ENCODE measurements at regions not wholly inside any gene's neighbourhood (a gene's known extent, or its start where the extent isn't known, plus 50 kb on each side); places are given as distances from the start of the nearest gene placed in this dataset.
A peak's percentile ranks its signal among the peaks of the same experiment; 100 is the strongest.

- no peak for TF ChIP-seq CTCF (IDR thresholded peaks at IDR 0.05; ENCODE audit: insufficient read depth, low read depth, low read length, missing control alignments)
- H3K4me3 ChIP-seq (ENCODE audit: low read depth, low read length), result no peak overlapping the region
- DNase-seq (ENCODE audit: low read depth), result peak; percentile 31
Measured at GRCh38 chr18:10261344-10262276, 192.8 kb upstream of the APCDD1 start.

GRCh38 chr18:10262566-10262965, 191.9 kb upstream of the APCDD1 start:
- no peak for TF ChIP-seq CTCF (IDR thresholded peaks at IDR 0.05; ENCODE audit: insufficient read depth, low read depth, low read length, missing control alignments)
- no peak for DNase-seq (ENCODE audit: low read depth)

GRCh38 chr18:10264260-10264659, 190.2 kb upstream of the APCDD1 start:
- H3K4me3 ChIP-seq (ENCODE audit: low read depth, low read length), result no peak overlapping the region
- no peak for TF ChIP-seq CTCF (IDR thresholded peaks at IDR 0.05; ENCODE audit: insufficient read depth, low read depth, low read length, missing control alignments)
- DNase-seq (ENCODE audit: low read depth), result peak; percentile 32

More at GRCh38 chr18:10262566-10262965, 191.9 kb upstream of the APCDD1 start:
- H3K4me3 ChIP-seq (ENCODE audit: low read depth, low read length), result no peak overlapping the region

GRCh38 chr18:10265560-10266333, 188.7 kb upstream of the APCDD1 start:
- H3K4me3 ChIP-seq (ENCODE audit: low read depth, low read length), result no peak overlapping the region
- TF ChIP-seq CTCF (IDR thresholded peaks at IDR 0.05; ENCODE audit: insufficient read depth, low read depth, low read length, missing control alignments), result no peak
- no peak for DNase-seq (ENCODE audit: low read depth)

GRCh38 chr18:10266334-10266590, 188.2 kb upstream of the APCDD1 start:
- no peak for DNase-seq (ENCODE audit: low read depth)
- TF ChIP-seq CTCF (IDR thresholded peaks at IDR 0.05; ENCODE audit: insufficient read depth, low read depth, low read length, missing control alignments), result no peak
- H3K4me3 ChIP-seq (ENCODE audit: low read depth, low read length), result no peak overlapping the region

GRCh38 chr18:10269261-10269660, 185.2 kb upstream of the APCDD1 start:
- no peak for TF ChIP-seq CTCF (IDR thresholded peaks at IDR 0.05; ENCODE audit: insufficient read depth, low read depth, low read length, missing control alignments)
- no peak overlapping the region for H3K4me3 ChIP-seq (ENCODE audit: low read depth, low read length)
- DNase-seq (ENCODE audit: low read depth), result no peak
